GM12892 (cell line): ENCODE measurements at regions not wholly inside any gene's neighbourhood (a gene's known extent, or its start where the extent isn't known, plus 50 kb on each side); places are given as distances from the start of the nearest gene placed in this dataset.
"Not testable (repeated sequence)": the region's sequence is repeated elsewhere in the genome, so short reads cannot be mapped to it uniquely, and the experiment has no call there.

Source experiments
- DNase-seq: peaks from one replicate; pipeline ENCODE4 v3.0.0; 2011; ENCODE audit not compliant: insufficient read length
- FAIRE-seq: peaks from 2 replicates; lab custom pipeline; 2011; peaks lifted over from hg19 to GRCh38; lab: Jason Lieb, UNC
- POLR2A ChIP-seq: IDR thresholded peaks from 2 replicates; pipeline ENCODE4 v1.6.1; 2011; ENCODE audit warnings: low read depth, low read length, control low read depth
- POLR2AphosphoS5 ChIP-seq: IDR thresholded peaks from 2 replicates; pipeline ENCODE4 v1.6.1; 2011; ENCODE audit warnings: low read depth, low read length, control low read depth
- TAF1 ChIP-seq: IDR thresholded peaks from 2 replicates; pipeline ENCODE4 v1.6.1; 2011; ENCODE audit warnings: low read depth, mild to moderate bottlenecking, control low read depth, low read length, borderline replicate concordance

DNA sequence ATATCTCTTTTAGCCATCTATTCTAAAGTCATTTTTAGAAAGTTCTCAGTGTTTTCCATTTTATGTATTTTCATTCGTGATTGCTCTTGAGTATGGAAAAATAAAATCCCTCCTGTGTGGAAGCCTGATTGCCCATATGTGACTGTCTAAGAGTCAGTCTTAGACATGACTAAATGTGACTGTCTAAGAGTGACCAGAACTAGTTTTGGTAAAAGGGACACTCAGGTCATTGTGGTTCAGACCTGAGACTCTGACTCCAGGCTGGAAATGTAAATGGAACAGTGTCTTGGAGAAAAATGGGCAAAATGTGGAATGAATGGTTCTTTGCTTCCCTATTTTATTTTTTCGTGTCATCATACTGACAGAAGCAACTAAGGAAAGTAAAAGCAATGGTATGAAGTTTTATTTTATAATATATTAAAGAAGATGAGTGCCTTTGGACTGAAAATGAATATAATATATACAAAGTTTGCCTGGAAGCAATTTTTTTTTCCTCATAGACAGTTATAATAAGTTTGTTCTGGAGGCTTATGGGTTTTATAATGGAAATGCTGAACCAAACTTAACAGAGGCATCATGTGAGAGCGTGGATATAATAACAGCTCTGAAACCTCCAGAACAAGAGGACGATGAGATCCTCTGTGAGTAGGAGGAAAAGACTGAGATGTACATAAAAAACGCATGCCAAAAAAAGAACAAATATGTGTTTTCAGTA lies 264.4 kb downstream of the ZPLD1 start:
- FAIRE-seq (no peak), DNase-seq (no peak)
- TF ChIP-seq TAF1: no peak

- FAIRE-seq: no peak
- TF ChIP-seq POLR2A (no peak), TAF1 (no peak), POLR2AphosphoS5 (no peak)
- DNase-seq: no peak
Measured at GRCh38 chr3:102699819-102700140, 265.0 kb downstream of the ZPLD1 start.

GRCh38 chr3:102712896-102713295 lies 278.1 kb downstream of the ZPLD1 start:
- no peak for TF ChIP-seq POLR2AphosphoS5
- no peak for TF ChIP-seq POLR2A
- TF ChIP-seq TAF1: no peak
- DNase-seq (no peak), FAIRE-seq (no peak)

DNA sequence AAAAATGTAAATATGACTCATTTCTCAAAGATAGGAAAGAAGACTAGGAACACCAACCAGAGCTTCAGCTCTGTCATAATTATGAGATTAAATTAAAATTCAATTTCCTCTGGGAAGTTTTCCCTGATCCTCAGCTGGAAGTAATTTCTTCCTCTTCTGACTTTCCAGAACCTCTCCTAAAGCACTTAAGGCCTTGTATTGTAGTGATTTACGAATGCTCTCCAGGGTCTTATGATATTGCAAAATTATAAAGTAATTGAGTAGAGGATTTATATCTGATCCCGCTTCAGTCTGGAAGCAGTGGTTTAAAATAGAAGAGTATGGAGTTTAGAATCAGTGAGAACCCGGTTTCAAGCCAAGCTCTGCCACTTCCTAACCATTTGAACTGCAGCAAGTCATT lies 279.8 kb downstream of the ZPLD1 start:
- TF ChIP-seq TAF1 (no peak), POLR2A (no peak), POLR2AphosphoS5 (no peak)
- DNase-seq: no peak
- FAIRE-seq: no peak

- DNase-seq (peak; percentile 8), FAIRE-seq (peak; percentile 76)
- no peak for TF ChIP-seq TAF1
- TF ChIP-seq POLR2AphosphoS5: no peak
- TF ChIP-seq POLR2A: no peak
Measured at GRCh38 chr3:102715030-102715697, 280.3 kb downstream of the ZPLD1 start.

GRCh38 chr3:102718651-102719050 lies 283.8 kb downstream of the ZPLD1 start:
- no peak for DNase-seq
- no peak for FAIRE-seq
- TF ChIP-seq POLR2A (no peak), POLR2AphosphoS5 (no peak), TAF1 (no peak)

GRCh38 chr3:102722317-102722716 lies 287.5 kb downstream of the ZPLD1 start:
- FAIRE-seq (no peak), DNase-seq (no peak)
- TF ChIP-seq TAF1: no peak
- TF ChIP-seq POLR2A: no peak
- no peak for TF ChIP-seq POLR2AphosphoS5

GRCh38 chr3:102727340-102727739 lies 292.5 kb downstream of the ZPLD1 start:
- DNase-seq: no peak
- FAIRE-seq: no peak
- TF ChIP-seq POLR2AphosphoS5 (no peak), TAF1 (no peak), POLR2A (no peak)

DNA sequence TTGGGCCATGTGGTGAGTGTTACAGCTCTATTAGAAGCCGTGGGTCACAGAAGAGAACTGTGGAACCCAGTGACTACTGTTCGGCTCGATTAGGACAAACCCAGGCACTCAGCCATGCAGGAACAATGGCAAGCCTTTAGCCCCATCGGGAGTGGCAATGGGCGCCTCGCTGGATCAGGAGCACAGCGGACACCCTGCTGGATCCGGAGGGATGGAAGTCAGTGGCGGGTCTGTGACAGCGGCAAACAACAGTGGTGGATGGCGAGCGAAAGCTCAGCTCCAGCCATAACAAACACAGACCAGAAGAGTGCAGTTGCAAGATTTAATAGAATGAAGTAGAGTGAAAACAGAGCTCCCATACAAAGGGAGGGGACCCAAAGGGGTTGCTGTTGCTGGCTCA lies 297.8 kb downstream of the ZPLD1 start:
- DNase-seq, FAIRE-seq: not testable (repeated sequence)

- DNase-seq: no peak
- no peak for FAIRE-seq
- TF ChIP-seq POLR2AphosphoS5 (no peak), POLR2A (no peak), TAF1 (no peak)
Measured at GRCh38 chr3:102733791-102734563, 299.2 kb downstream of the ZPLD1 start.

DNA sequence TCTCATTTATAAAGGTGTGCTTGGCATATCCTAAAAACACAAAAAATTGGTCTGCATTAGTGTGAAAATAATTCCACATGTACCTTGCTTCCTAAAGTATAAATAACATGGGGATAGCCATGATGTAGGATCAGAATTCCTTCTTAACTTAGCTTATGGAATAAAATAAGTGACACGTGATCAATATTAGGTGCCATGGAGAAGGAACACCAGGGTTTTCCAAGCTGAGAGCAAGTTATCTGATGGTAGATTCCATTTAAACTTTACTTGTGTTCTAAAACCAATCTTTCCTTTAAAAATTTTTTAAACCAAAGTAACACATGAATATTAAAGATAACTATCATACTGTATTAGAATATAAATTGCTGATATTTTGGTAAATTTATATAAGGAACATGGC lies 300.5 kb downstream of the ZPLD1 start:
- DNase-seq: no peak
- FAIRE-seq: no peak
- TF ChIP-seq POLR2A: no peak
- no peak for TF ChIP-seq TAF1
- TF ChIP-seq POLR2AphosphoS5: no peak
